Right renal cortex interstitium (tissue), 3 donors: ENCODE measurements at regions not wholly inside any gene's neighbourhood (a gene's known extent, or its start where the extent isn't known, plus 50 kb on each side); places are given as distances from the start of the nearest gene placed in this dataset.

Experiments
- DNase-seq, 3 donors: peaks; one replicate each; pipeline ENCODE4 v3.0.0-alpha.2; 2013; ENCODE audit warnings: low read depth in 3 of 3, low spot score in 2 of 3

- no peak for DNase-seq
Observed at GRCh38 chr3:59268170-59268569, 218.3 kb upstream of the CFAP20DC start.

- DNase-seq, result no peak
Observed at GRCh38 chr3:59267021-59267420, 217.2 kb upstream of the CFAP20DC start.

GRCh38 chr3:59266551-59266950, 216.7 kb upstream of the CFAP20DC start:
- no peak for DNase-seq

- DNase-seq, result no peak
Observed at GRCh38 chr3:59265566-59265965, 215.7 kb upstream of the CFAP20DC start.

- DNase-seq, result no peak
Observed at GRCh38 chr3:59264366-59264765, 214.5 kb upstream of the CFAP20DC start.

GRCh38 chr3:59263152-59263551, 213.3 kb upstream of the CFAP20DC start:
- no peak for DNase-seq

GRCh38 chr3:59262076-59262498, 212.3 kb upstream of the CFAP20DC start:
- DNase-seq, result no peak

- no peak for DNase-seq
Observed at GRCh38 chr3:59261009-59261408, 211.2 kb upstream of the CFAP20DC start.

GRCh38 chr3:59258550-59259260, 208.9 kb upstream of the CFAP20DC start:
- no peak for DNase-seq

- no peak for DNase-seq
Observed at GRCh38 chr3:59257506-59257905, 207.7 kb upstream of the CFAP20DC start.

- no peak for DNase-seq
Observed at GRCh38 chr3:59256230-59256629, 206.4 kb upstream of the CFAP20DC start.

GRCh38 chr3:59254976-59255375, 205.2 kb upstream of the CFAP20DC start:
- DNase-seq, result no peak

GRCh38 chr3:59254433-59254832, 204.6 kb upstream of the CFAP20DC start:
- no peak for DNase-seq

GRCh38 chr3:59253523-59253922, 203.7 kb upstream of the CFAP20DC start:
- DNase-seq, result no peak

GRCh38 chr3:59251869-59252268, 202.0 kb upstream of the CFAP20DC start:
- DNase-seq, result no peak

GRCh38 chr3:59250600-59250999, 200.8 kb upstream of the CFAP20DC start:
- DNase-seq, result no peak

- DNase-seq, result no peak
Observed at GRCh38 chr3:59249698-59250361, 200.0 kb upstream of the CFAP20DC start.

- no peak for DNase-seq
Observed at GRCh38 chr3:59249004-59249403, 199.2 kb upstream of the CFAP20DC start.

GRCh38 chr3:59247402-59247841, 197.6 kb upstream of the CFAP20DC start:
- DNase-seq, result no peak

- no peak for DNase-seq
Observed at GRCh38 chr3:59246719-59247401, 197.0 kb upstream of the CFAP20DC start.

GRCh38 chr3:59245859-59246501, 196.2 kb upstream of the CFAP20DC start:
- DNase-seq, result peak; percentile 50 to 57 (median 55)
